Activated CD4-positive, alpha-beta T cell treated with anti-CD3 and anti-CD28 coated beads, Interleukin-2, amount 10 ng/mL, durations not matched to agents 7 days and 5 days (primary cell): ENCODE measurements at regions not wholly inside any gene's neighbourhood (a gene's known extent, or its start where the extent isn't known, plus 50 kb on each side); places are given as distances from the start of the nearest gene placed in this dataset.

ENCODE experiments used
- CTCF ChIA-PET: fragments of 350-600 bp; sonication (Branson Sonifier 250); formaldehyde crosslinking; loops from one replicate; lab custom pipeline; 2021; ENCODE audit warnings: antibody characterized with exemption; lab: Charles Lee
- POLR2A ChIA-PET: fragments of 350-600 bp; sonication (Branson Sonifier 250); formaldehyde crosslinking; loops from one replicate; lab custom pipeline; 2021; ENCODE audit warnings: antibody characterized with exemption; lab: Charles Lee
- DNase-seq: peaks from one replicate; pipeline ENCODE4 v3.0.0-alpha.2; 2020
- H3K27ac Mint-ChIP-seq: one replicate; pipeline ENCODE4 v1.8.0; 2021; ENCODE audit warnings: mild to moderate bottlenecking, moderate library complexity, mixed read lengths
- H3K27me3 Mint-ChIP-seq: one replicate; pipeline ENCODE4 v1.8.0; 2021; ENCODE audit warnings: mixed read lengths
- H3K36me3 Mint-ChIP-seq: one replicate; pipeline ENCODE4 v1.8.0; 2021; ENCODE audit warnings: low read depth, mixed read lengths
- H3K4me1 Mint-ChIP-seq: one replicate; pipeline ENCODE4 v1.8.0; 2021; ENCODE audit warnings: mixed read lengths
- H3K4me3 Mint-ChIP-seq: one replicate; pipeline ENCODE4 v1.8.0; 2021; ENCODE audit warnings: mild to moderate bottlenecking, moderate library complexity, mixed read lengths
- H3K9me3 Mint-ChIP-seq: one replicate; pipeline ENCODE4 v1.8.0; 2021; ENCODE audit warnings: mixed read lengths

DNA sequence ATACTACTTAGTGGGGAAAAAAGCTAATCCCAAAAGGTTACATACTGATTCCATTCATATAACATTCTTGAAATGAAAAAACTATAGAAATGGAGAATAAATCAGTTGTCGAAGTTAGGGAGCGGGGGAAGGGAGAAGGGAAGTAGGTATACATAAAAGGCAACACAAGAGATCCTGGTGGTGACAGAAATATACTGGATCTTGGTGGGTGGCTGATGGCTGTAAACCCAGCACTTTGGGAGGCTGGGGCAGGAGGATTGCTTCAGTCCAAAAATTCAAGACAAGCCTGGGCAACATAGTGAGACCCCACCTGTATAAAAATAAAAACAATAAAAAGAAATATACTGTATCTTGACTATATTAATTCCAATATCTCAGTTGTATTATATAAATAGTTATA is 105.7 kb upstream of the LGSN start:
- Mint-ChIP-seq H3K36me3 (no peaks in the 10 kb centered on the region), H3K4me3 (no peak overlapping the region), H3K27ac (no peak overlapping the region), H3K9me3 (no peaks in the 10 kb centered on the region), H3K4me1 (no peaks in the 10 kb centered on the region), H3K27me3 (no peaks in the 10 kb centered on the region)
- DNase-seq = no peak
- ChIA-PET CTCF (no interaction called here), POLR2A (no interaction called here)

DNA sequence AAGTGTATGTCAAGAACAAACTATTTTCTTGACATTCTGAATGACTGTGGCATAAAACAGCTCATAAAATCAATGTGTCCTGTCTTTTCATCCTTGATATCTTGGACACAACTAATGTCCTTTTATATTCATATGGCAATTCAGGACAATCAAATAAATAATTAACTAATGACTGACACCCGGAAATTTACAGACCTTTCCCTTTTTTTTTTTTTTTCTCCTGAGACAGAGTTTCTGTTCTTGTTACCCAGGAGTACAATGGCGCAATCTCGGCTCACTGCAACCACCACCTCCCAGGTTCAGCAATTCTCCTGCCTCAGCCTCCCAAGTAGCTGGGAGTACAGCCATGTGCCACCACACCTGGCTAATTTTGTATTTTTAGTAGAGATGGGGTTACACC is 107.1 kb upstream of the LGSN start:
- no peak for DNase-seq
- CTCF ChIA-PET = no interaction called here

DNA sequence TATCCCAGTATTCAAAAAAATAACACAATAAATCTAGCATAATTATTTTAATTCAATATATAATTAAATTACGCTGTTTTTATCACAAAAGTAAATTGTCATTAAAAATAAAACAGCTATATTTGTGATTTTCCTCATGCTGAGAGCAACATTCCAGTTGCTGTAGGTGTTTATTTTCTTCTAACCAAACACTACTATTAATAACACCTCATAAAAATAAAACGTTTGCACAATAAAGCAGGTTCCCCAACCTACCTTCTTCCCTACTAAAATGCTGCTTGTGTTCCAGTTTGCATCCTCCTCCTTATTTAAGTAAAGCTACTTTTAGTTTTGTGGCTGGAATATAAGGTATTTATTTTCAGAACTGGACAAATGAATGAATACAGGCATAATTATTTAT is 108.2 kb upstream of the LGSN start:
- Mint-ChIP-seq H3K4me3 (no peak overlapping the region), H3K27ac (no peak overlapping the region), H3K36me3 (no peaks in the 10 kb centered on the region), H3K27me3 (no peaks in the 10 kb centered on the region), H3K9me3 (no peaks in the 10 kb centered on the region), H3K4me1 (no peaks in the 10 kb centered on the region)
- DNase-seq = no peak
- POLR2A ChIA-PET = no interaction called here
- CTCF ChIA-PET = no interaction called here

More for the DNA sequence above, 107.1 kb upstream of the LGSN start:
- POLR2A ChIA-PET = interaction anchor here (0.7 kb wide), 1 partner anchor 350 kb away, joined by 3 read pairs; no protein-coding TSS in a partner anchor
- no peak overlapping the region for H3K4me3 Mint-ChIP-seq
- no peaks in the 10 kb centered on the region for H3K36me3 Mint-ChIP-seq
- H3K27ac Mint-ChIP-seq = no peak overlapping the region
- no peaks in the 10 kb centered on the region for H3K27me3 Mint-ChIP-seq
- no peaks in the 10 kb centered on the region for H3K4me1 Mint-ChIP-seq
- no peaks in the 10 kb centered on the region for H3K9me3 Mint-ChIP-seq

DNA sequence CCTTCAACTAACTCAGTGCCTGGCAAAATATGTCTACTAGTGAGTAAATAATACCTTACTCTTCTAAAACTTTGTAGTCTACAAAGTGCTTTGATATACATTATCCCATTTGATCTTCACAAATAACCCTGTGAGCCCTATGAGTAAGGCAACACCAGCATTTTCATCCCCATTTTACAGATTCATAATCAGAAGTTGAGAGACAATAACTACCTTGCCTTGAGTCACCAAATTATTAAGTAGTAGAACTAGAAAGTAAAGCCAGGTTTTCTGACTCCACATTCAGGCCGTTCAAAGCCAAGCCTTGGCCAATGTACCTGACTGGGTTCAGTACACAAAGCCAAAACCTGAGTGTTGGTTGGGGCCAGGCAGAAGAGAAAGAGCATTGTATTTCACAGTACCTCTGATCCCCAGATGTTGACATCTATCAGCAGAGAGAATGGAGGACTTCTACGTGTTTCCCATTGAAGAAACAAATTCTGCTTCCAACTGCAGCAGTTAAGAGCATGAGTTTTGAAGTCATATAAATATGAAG is 111.3 kb upstream of the LGSN start:
- H3K36me3 Mint-ChIP-seq = no peaks in the 10 kb centered on the region
- CTCF ChIA-PET = no interaction called here
- H3K9me3 Mint-ChIP-seq = no peaks in the 10 kb centered on the region
- POLR2A ChIA-PET = no interaction called here
- H3K27me3 Mint-ChIP-seq = peaks cover 4% of the 10 kb centered on the region
- DNase-seq = no peak
- H3K27ac Mint-ChIP-seq = no peak overlapping the region
- H3K4me1 Mint-ChIP-seq = no peaks in the 10 kb centered on the region
- no peak overlapping the region for H3K4me3 Mint-ChIP-seq

DNA sequence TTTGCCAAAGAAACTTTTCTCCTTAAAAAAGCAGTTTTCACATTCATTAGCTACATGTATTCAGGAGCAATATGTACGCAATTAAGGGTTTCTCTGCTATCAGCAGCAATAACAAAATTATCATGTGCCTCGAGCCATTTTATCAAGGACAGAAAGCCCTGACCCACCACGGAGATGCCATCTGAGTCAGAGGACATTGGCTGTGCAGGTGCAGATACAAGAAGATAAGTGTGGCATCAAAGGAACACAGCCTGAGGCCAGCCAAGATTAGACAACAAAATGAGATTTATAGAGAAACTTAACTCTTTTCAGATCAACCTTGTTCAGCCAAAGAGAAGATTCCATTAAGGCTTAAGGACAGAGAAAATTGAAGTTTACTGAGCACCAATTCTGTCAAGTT is 115.2 kb upstream of the LGSN start:
- H3K4me3 Mint-ChIP-seq = no peak overlapping the region
- DNase-seq = no peak
- CTCF ChIA-PET = no interaction called here
- H3K9me3 Mint-ChIP-seq = peaks cover 4% of the 10 kb centered on the region
- peaks cover 4% of the 10 kb centered on the region for H3K27me3 Mint-ChIP-seq
- no peaks in the 10 kb centered on the region for H3K36me3 Mint-ChIP-seq
- H3K4me1 Mint-ChIP-seq = no peaks in the 10 kb centered on the region
- POLR2A ChIA-PET = no interaction called here
- H3K27ac Mint-ChIP-seq = no peak overlapping the region

DNA sequence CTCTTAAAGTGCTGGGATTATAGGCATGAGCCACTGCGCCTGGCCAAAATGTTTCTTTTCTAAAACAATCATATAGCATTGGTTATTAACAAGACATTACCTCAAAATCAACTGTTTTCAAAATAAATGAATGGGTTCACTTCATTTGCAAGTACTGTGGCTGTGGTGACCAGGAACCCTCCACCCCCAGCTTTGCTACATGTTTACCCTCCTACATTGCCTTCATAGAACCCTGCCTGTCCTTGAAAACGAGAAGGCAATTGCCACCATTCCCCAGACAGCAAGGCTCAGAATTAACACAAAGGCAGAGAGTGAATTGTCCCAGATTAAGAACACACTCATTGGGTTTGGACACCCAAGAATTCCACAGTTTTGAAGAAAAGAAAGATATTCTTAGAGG is 116.6 kb upstream of the LGSN start:
- CTCF ChIA-PET = no interaction called here
- POLR2A ChIA-PET = no interaction called here
- H3K4me1 Mint-ChIP-seq = no peaks in the 10 kb centered on the region
- DNase-seq = no peak
- no peaks in the 10 kb centered on the region for H3K36me3 Mint-ChIP-seq
- peaks cover 4% of the 10 kb centered on the region for H3K9me3 Mint-ChIP-seq
- no peak overlapping the region for H3K27ac Mint-ChIP-seq
- peaks cover 4% of the 10 kb centered on the region for H3K27me3 Mint-ChIP-seq
- H3K4me3 Mint-ChIP-seq = no peak overlapping the region

DNA sequence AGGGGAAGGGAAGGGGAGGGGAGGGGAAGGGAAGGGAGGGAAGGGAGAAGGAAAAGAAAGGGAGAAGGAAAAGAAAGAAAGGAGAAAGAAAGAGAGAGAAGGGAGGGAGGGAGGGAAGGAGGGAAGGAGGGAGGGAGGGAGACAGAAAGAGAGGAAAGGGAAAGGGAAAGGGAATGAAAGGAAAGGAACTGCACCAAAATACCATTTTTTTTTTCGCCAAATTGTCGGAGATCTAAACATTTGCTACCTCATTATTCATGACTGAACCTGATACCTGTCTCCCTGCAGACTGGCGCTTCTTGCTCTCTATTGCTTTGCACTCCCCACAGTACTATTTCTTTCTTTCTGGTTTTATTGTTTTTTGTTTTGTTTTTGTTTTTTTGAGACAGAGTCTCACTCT is 117.3 kb upstream of the LGSN start:
- Mint-ChIP-seq H3K9me3 (peaks cover 7% of the 10 kb centered on the region), H3K27ac (no peak overlapping the region), H3K4me3 (no peak overlapping the region), H3K36me3 (no peaks in the 10 kb centered on the region), H3K27me3 (peaks cover 4% of the 10 kb centered on the region), H3K4me1 (no peaks in the 10 kb centered on the region)
- POLR2A ChIA-PET = no interaction called here
- CTCF ChIA-PET = no interaction called here
- DNase-seq = no peak

DNA sequence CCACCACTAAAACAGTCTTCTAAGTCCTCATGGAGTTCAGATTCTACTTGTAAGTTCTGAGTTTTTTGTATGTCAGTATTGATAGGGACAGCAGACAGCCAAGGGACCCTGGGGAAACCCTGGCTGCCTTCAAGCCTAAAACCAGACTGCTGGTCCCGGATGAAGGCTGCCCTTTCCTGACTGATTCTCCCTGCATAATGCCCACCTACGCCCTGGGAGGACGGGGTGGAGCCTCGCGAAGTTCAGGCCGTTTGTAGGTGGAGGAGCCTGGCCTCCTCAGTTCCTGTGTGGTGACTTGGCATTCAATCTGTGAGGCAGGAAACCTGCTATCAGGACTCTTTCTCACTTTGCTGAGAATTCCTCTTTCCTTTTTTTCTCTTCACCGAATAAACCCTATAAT is 120.3 kb upstream of the LGSN start:
- Mint-ChIP-seq H3K36me3 (no peaks in the 10 kb centered on the region), H3K9me3 (peaks cover 7% of the 10 kb centered on the region), H3K27ac (no peak overlapping the region), H3K4me3 (no peak overlapping the region), H3K4me1 (no peaks in the 10 kb centered on the region), H3K27me3 (peaks cover 2% of the 10 kb centered on the region)
- POLR2A ChIA-PET = no interaction called here
- CTCF ChIA-PET = no interaction called here
- no peak for DNase-seq

DNA sequence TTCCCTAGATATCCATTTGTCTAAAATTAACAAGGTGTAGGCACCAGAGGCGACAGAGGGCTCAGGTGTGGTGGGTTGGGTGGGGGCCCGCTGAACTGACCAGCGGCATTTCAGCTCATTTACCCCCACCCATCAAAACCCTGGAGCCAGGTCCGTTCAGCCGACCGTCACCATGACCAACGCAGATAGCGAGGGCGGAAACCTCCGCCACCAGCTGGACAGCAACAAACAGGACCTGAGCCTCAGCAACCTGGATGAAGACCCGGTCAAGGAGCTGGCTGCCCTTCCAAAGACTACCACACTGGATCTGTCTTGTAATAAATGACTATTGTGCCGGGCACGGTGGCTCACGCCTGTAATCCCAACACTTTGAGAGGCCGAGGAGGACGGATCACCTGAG is 120.8 kb upstream of the LGSN start:
- DNase-seq = no peak
- Mint-ChIP-seq H3K27ac (no peak overlapping the region), H3K36me3 (no peaks in the 10 kb centered on the region), H3K9me3 (peaks cover 7% of the 10 kb centered on the region), H3K4me3 (no peak overlapping the region), H3K27me3 (peaks cover 2% of the 10 kb centered on the region), H3K4me1 (no peaks in the 10 kb centered on the region)
- ChIA-PET CTCF (no interaction called here), POLR2A (no interaction called here)

DNA sequence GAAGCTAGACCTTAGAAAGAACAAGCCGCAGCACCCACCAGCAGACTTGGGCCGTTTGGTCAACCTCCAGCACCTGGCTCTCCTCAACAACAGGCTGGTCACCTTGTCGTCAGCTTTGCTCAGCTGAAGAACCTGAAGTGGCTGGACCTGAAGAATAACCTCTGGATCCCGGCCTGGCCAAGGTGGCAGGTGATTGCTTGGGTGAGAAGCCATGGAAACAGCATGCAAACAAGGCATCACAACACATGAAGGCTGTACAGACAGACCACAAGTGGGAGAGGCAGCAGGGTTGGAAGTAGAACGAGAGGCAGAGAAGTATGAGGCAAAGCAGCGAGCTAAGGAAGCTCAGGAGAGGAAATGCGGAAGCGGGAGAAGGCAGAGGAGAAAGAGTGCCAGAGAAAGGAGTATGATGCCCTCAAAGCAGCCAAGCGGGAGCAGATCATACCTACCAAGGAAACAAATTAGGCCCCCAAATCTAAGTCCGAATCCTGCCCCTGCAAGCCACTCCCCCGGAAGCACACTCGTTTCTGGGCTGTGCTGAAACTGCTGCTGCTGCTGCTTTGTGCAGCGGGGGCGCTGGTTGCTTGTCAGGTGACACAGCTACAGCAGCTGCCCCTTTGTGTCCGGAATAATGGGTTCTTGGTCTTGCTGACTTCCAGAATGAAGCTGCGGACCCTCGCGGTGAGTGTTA is 121.6 kb upstream of the LGSN start:
- Mint-ChIP-seq H3K27me3 (no peaks in the 10 kb centered on the region), H3K27ac (no peak overlapping the region), H3K9me3 (peaks cover 7% of the 10 kb centered on the region), H3K36me3 (no peaks in the 10 kb centered on the region), H3K4me3 (peak overlapping the region; percentile 47), H3K4me1 (no peaks in the 10 kb centered on the region)
- DNase-seq = no peak
- POLR2A ChIA-PET = no interaction called here
- CTCF ChIA-PET = no interaction called here

DNA sequence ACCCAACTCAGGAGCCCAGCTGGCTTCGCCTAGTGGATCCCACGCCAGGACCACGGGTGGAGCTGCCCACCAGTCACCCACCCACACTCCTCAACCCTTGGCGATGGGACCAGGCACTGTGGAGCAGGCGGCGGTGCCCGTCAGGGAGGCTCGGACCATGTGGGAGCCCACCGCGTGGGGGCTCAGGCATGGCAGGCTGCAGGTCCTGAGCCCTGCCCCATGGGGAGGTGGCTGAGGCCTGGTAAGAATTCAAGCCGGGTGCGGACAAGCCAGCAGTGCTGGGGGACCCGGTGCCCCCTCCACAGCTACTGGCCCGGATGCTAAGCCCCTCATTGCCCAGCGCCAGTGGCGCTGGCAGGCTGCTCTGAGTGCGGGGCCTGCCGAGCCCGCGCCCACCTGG is 123.1 kb upstream of the LGSN start:
- no peaks in the 10 kb centered on the region for H3K36me3 Mint-ChIP-seq
- DNase-seq = no peak
- ChIA-PET POLR2A (no interaction called here), CTCF (no interaction called here)
- no peaks in the 10 kb centered on the region for H3K27me3 Mint-ChIP-seq
- no peak overlapping the region for H3K4me3 Mint-ChIP-seq
- no peaks in the 10 kb centered on the region for H3K4me1 Mint-ChIP-seq
- no peak overlapping the region for H3K27ac Mint-ChIP-seq
- H3K9me3 Mint-ChIP-seq = peaks cover 7% of the 10 kb centered on the region

DNA sequence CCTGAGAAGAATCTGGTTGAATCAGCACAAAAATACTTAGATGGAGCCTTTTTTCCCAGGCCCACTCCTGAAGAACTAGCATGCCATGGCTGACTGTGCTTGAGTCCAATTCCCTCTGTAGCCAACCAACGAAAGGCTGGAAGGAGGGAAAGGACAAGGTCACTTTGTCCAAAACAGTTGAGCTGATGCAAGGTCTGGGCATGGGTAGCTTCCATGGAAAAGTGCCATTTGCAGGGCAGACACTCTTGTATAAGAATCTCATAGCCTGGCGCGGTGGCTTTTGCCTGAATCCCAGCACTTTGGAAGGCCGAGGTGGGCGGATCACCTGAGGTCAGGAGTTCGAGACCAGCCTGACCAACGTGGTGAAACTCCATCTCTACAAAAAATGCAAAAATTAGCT is 125.0 kb upstream of the LGSN start:
- ChIA-PET CTCF (no interaction called here), POLR2A (no interaction called here)
- no peaks in the 10 kb centered on the region for H3K36me3 Mint-ChIP-seq
- DNase-seq = no peak
- no peak overlapping the region for H3K4me3 Mint-ChIP-seq
- no peak overlapping the region for H3K27ac Mint-ChIP-seq
- no peaks in the 10 kb centered on the region for H3K27me3 Mint-ChIP-seq
- no peaks in the 10 kb centered on the region for H3K4me1 Mint-ChIP-seq
- peaks cover 3% of the 10 kb centered on the region for H3K9me3 Mint-ChIP-seq

DNA sequence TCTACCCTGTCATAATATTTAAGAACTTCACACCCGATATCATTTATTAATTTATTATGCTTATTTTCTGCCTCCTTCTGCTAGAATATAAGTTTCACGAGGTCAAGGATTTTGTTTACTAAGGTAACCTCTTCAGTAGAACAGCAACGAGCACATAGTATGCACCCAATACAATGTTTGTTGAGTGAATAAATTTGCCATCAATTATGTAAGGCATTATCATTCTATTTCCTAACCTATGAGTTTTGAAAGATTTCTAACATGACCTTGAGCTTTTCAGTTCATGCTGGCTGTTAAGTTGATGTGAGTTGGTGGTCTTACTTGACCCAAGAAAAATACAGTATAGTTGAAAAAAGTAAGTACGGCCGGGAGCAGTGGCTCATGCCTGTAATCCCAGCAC is 125.9 kb upstream of the LOC128125822 start:
- Mint-ChIP-seq H3K36me3 (no peaks in the 10 kb centered on the region), H3K4me1 (no peaks in the 10 kb centered on the region), H3K9me3 (peaks cover 2% of the 10 kb centered on the region), H3K27me3 (no peaks in the 10 kb centered on the region), H3K27ac (no peak overlapping the region), H3K4me3 (no peak overlapping the region)
- ChIA-PET POLR2A (no interaction called here), CTCF (no interaction called here)
- DNase-seq = no peak

DNA sequence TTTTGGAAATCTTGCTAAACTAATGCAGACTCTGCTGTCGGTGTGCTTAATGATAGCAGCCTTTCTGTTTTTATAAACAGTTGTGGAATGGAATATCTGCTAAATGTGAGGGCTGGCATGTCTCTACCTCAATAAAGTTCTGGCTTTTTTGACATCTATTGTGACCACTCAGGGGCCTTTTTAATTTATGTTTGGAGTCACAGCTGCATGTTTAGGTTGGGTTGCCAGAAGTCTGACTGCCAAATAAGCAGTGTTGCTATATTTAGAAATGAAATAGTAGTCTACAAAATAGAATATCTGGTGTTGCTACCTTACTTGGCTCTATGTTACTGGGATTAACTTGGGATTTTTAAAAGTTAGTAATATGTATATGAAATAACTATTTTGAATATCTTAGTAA is 125.1 kb upstream of the LOC128125822 start:
- DNase-seq = no peak
- Mint-ChIP-seq H3K9me3 (no peaks in the 10 kb centered on the region), H3K36me3 (no peaks in the 10 kb centered on the region), H3K4me1 (no peaks in the 10 kb centered on the region), H3K27me3 (no peaks in the 10 kb centered on the region), H3K27ac (no peak overlapping the region), H3K4me3 (no peak overlapping the region)
- ChIA-PET CTCF (no interaction called here), POLR2A (no interaction called here)
